ENCODE measurements at regions not wholly inside any gene's neighbourhood (a gene's known extent, or its start where the extent isn't known, plus 50 kb on each side); places are given as distances from the start of the nearest gene placed in this dataset.
"Not testable (repeated sequence)": the region's sequence is repeated elsewhere in the genome, so short reads cannot be mapped to it uniquely, and the experiment has no call there.

DNA sequence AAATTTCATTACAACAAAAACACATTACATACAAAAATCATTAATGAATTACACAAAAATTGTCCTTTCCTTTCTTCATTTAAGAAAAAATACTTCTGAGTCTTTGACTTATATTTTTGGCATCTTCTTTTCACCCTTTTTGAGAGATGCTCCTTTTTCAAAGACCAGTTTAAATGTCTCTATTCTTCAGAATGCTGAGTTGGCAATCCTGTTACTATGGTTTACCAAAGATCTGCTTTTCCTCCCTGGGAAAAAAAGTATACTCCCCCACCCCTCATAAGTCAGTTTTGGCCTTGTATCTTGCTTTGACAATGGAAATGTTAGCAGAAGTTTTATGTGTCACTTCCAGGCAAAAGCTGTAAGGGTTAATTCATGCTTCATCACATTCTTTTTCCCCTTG is 198.4 kb upstream of the GRM3 start:
- Histone ChIP-seq H3K36me3 (replicated peaks in 1 of 2; ENCODE audit: control extremely low read depth in 1 of 2, control insufficient read depth in 1 of 2, extremely low read depth in 1 of 2, insufficient read depth in 2 of 2, low read length in 1 of 2) (no peaks in the 10 kb centered on the region), H3K79me2 (ENCODE audit: control insufficient read depth, insufficient read depth, low read length) (no peaks in the 10 kb centered on the region), H3K9me3 (ENCODE audit: control extremely low read depth in 1 of 3, control insufficient read depth in 2 of 3, insufficient read depth in 1 of 3, low read length in 2 of 3) (no peaks in the 10 kb centered on the region), H2AFZ (ENCODE audit: insufficient read depth, low read depth, low read length, poor library complexity, severe bottlenecking) (no peak overlapping the region), H4K20me1 (ENCODE audit: control insufficient read depth, insufficient read depth, low read length, poor library complexity, severe bottlenecking) (no peaks in the 10 kb centered on the region), H3K4me3 (ENCODE audit: control extremely low read depth in 1 of 5, extremely low read depth in 1 of 5, insufficient read depth in 1 of 5, low read depth in 2 of 5, low read length in 4 of 5) (no peak overlapping the region), H3K4me1 (ENCODE audit: control insufficient read depth in 2 of 2, insufficient read depth in 2 of 2, low read length in 2 of 2) (no peaks in the 10 kb centered on the region), H3K27ac (ENCODE audit: low read length in 2 of 2) (no peak overlapping the region), H3K4me2 (replicated peaks; ENCODE audit: low read depth, low read length, poor library complexity, severe bottlenecking) (no peak overlapping the region), H3K9ac (ENCODE audit: low read length) (no peak overlapping the region), H3K27me3 (replicated peaks in 1 of 4; ENCODE audit: control extremely low read depth in 1 of 4, control insufficient read depth in 3 of 4, insufficient read depth in 4 of 4, low read length in 3 of 4) (no peaks in the 10 kb centered on the region)
- intact Hi-C loops (cut with micrococcal nuclease) = no loop called here
- CTCF ChIA-PET = no interaction called here
- Mint-ChIP-seq H3K9me3 (ENCODE audit: insufficient read depth) (no peaks in the 10 kb centered on the region), H3K4me1 (no peaks in the 10 kb centered on the region), H3K27me3 (no peaks in the 10 kb centered on the region), H3K27ac (no peak overlapping the region), H3K4me3 (no peak overlapping the region)
- TF ChIP-seq, protein P1, sequence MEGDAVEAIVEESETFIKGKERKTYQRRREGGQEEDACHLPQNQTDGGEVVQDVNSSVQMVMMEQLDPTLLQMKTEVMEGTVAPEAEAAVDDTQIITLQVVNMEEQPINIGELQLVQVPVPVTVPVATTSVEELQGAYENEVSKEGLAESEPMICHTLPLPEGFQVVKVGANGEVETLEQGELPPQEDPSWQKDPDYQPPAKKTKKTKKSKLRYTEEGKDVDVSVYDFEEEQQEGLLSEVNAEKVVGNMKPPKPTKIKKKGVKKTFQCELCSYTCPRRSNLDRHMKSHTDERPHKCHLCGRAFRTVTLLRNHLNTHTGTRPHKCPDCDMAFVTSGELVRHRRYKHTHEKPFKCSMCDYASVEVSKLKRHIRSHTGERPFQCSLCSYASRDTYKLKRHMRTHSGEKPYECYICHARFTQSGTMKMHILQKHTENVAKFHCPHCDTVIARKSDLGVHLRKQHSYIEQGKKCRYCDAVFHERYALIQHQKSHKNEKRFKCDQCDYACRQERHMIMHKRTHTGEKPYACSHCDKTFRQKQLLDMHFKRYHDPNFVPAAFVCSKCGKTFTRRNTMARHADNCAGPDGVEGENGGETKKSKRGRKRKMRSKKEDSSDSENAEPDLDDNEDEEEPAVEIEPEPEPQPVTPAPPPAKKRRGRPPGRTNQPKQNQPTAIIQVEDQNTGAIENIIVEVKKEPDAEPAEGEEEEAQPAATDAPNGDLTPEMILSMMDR (IDR thresholded peaks at IDR 0.05) = no peak
- TF ChIP-seq EZH2 (IDR thresholded peaks at IDR 0.05; ENCODE audit: borderline replicate concordance, insufficient read depth, low read depth, low read length, poor library complexity, severe bottlenecking) = no peak
- no peak for DNase-seq
- ATAC-seq (ENCODE audit: low read depth) = no peak
- POLR2A ChIA-PET = no interaction called here

DNA sequence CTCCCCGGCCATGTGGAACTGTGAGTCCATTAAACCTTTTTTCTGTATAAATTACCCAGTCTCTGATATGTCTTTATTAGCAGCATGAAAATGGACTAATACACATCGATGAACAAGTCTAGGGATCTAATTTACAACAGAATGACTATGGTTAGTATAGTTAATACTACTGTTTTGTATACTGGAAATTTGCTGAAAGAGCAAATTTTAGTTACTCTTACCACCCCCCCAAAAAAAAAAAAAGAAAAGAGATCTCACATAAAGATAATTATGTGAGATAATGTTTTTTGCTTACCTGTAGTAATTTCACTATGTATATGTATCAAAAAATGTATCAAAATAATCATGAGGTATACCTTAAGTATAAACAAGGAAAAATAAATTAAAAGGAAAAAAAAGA is 199.5 kb upstream of the GRM3 start:
- no peak overlapping the region for H2AFZ ChIP-seq (ENCODE audit: insufficient read depth, low read depth, low read length, poor library complexity, severe bottlenecking)
- H3K27ac ChIP-seq (ENCODE audit: low read length in 2 of 2) = no peak overlapping the region
- no peaks in the 10 kb centered on the region for H3K4me1 ChIP-seq (ENCODE audit: control insufficient read depth in 2 of 2, insufficient read depth in 2 of 2, low read length in 2 of 2)
- Mint-ChIP-seq H3K9me3 (ENCODE audit: insufficient read depth) (no peaks in the 10 kb centered on the region), H3K4me1 (no peaks in the 10 kb centered on the region), H3K27me3 (no peaks in the 10 kb centered on the region), H3K4me3 (no peak overlapping the region), H3K27ac (no peak overlapping the region)
- intact Hi-C loops (cut with micrococcal nuclease) = no loop called here
- no peak overlapping the region for H3K9ac ChIP-seq (ENCODE audit: low read length)
- no peaks in the 10 kb centered on the region for H4K20me1 ChIP-seq (ENCODE audit: control insufficient read depth, insufficient read depth, low read length, poor library complexity, severe bottlenecking)
- H3K4me2 ChIP-seq (replicated peaks; ENCODE audit: low read depth, low read length, poor library complexity, severe bottlenecking) = no peak overlapping the region
- no peaks in the 10 kb centered on the region for H3K79me2 ChIP-seq (ENCODE audit: control insufficient read depth, insufficient read depth, low read length)
- no peak overlapping the region for H3K4me3 ChIP-seq (ENCODE audit: control extremely low read depth in 1 of 5, extremely low read depth in 1 of 5, insufficient read depth in 1 of 5, low read depth in 2 of 5, low read length in 4 of 5)
- DNase-seq (no peak), ATAC-seq (ENCODE audit: low read depth) (no peak)
- WGBS (ENCODE audit: insufficient coverage) = no CpG with 5 or more reads among the region's 2 CpGs
- ChIA-PET CTCF (no interaction called here), POLR2A (no interaction called here)
- H3K36me3 ChIP-seq (replicated peaks in 1 of 2; ENCODE audit: control extremely low read depth in 1 of 2, control insufficient read depth in 1 of 2, extremely low read depth in 1 of 2, insufficient read depth in 2 of 2, low read length in 1 of 2) = no peaks in the 10 kb centered on the region
- TF ChIP-seq, protein P1 (IDR thresholded peaks at IDR 0.05) = no peak
- no peak for TF ChIP-seq EZH2 (IDR thresholded peaks at IDR 0.05; ENCODE audit: borderline replicate concordance, insufficient read depth, low read depth, low read length, poor library complexity, severe bottlenecking)
- no peaks in the 10 kb centered on the region for H3K9me3 ChIP-seq (ENCODE audit: control extremely low read depth in 1 of 3, control insufficient read depth in 2 of 3, insufficient read depth in 1 of 3, low read length in 2 of 3)
- no peaks in the 10 kb centered on the region for H3K27me3 ChIP-seq (replicated peaks in 1 of 4; ENCODE audit: control extremely low read depth in 1 of 4, control insufficient read depth in 3 of 4, insufficient read depth in 4 of 4, low read length in 3 of 4)

DNA sequence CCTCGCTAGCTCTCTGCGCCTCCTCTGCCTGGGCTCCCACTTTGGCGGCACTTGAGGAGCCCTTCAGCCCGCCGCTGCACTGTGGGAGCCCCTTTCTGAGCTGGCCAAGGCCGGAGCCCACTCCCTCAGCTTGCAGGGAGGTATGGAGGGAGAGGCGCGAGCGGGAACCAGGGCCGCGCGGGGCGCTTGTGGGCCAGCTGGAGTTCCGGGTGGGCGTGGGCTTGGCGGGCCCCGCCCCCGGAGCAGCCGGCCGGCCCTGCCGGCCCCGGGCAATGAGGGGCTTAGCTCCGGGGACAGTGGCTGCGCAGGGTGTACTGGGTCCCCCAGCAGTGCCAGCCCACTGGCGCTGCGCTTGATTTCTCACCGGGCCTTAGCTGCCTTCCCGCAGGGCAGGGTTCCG is 203.3 kb upstream of the GRM3 start:
- H3K79me2 ChIP-seq (ENCODE audit: control insufficient read depth, insufficient read depth, low read length); H4K20me1 ChIP-seq (ENCODE audit: control insufficient read depth, insufficient read depth, low read length, poor library complexity, severe bottlenecking); H3K4me1 Mint-ChIP-seq; H3K27ac ChIP-seq (ENCODE audit: low read length in 2 of 2); H3K36me3 ChIP-seq (replicated peaks in 1 of 2; ENCODE audit: control extremely low read depth in 1 of 2, control insufficient read depth in 1 of 2, extremely low read depth in 1 of 2, insufficient read depth in 2 of 2, low read length in 1 of 2); H3K4me1 ChIP-seq (ENCODE audit: control insufficient read depth in 2 of 2, insufficient read depth in 2 of 2, low read length in 2 of 2); H3K27ac Mint-ChIP-seq; H3K4me3 Mint-ChIP-seq; H3K4me3 ChIP-seq (ENCODE audit: control extremely low read depth in 1 of 5, extremely low read depth in 1 of 5, insufficient read depth in 1 of 5, low read depth in 2 of 5, low read length in 4 of 5); H3K4me2 ChIP-seq (replicated peaks; ENCODE audit: low read depth, low read length, poor library complexity, severe bottlenecking); CTCF ChIA-PET; H3K27me3 ChIP-seq (replicated peaks in 1 of 4; ENCODE audit: control extremely low read depth in 1 of 4, control insufficient read depth in 3 of 4, insufficient read depth in 4 of 4, low read length in 3 of 4); intact Hi-C loops (cut with micrococcal nuclease); ATAC-seq (ENCODE audit: low read depth); H2AFZ ChIP-seq (ENCODE audit: insufficient read depth, low read depth, low read length, poor library complexity, severe bottlenecking); H3K9ac ChIP-seq (ENCODE audit: low read length); POLR2A ChIA-PET; H3K9me3 Mint-ChIP-seq (ENCODE audit: insufficient read depth); H3K27me3 Mint-ChIP-seq; DNase-seq; H3K9me3 ChIP-seq (ENCODE audit: control extremely low read depth in 1 of 3, control insufficient read depth in 2 of 3, insufficient read depth in 1 of 3, low read length in 2 of 3): not testable (repeated sequence)
- 93% methylated on average over 21 of the region's 29 CpGs for WGBS (ENCODE audit: insufficient coverage)
